H1 (cell line): ENCODE measurements at regions not wholly inside any gene's neighbourhood (a gene's known extent, or its start where the extent isn't known, plus 50 kb on each side); places are given as distances from the start of the nearest gene placed in this dataset.

Experiments
- BCL11A ChIP-seq, 2 experiments: IDR thresholded peaks; one replicate each; pipeline ENCODE4 v1.6.1; 2011; ENCODE audit warnings: low read depth in 2 of 2, low read length in 2 of 2, mild to moderate bottlenecking in 2 of 2
- HDAC6 ChIP-seq: IDR thresholded peaks from one replicate; pipeline ENCODE4 v1.7.1; 2012; ENCODE audit warnings: low read depth, mild to moderate bottlenecking, inconsistent platforms, low read length, moderate library complexity
- JUN ChIP-seq: IDR thresholded peaks from 2 replicates; pipeline ENCODE4 v1.6.1; 2011; ENCODE audit warnings: low read depth, mild to moderate bottlenecking, improper control_type of control experiment, low read length
- RBBP5 ChIP-seq: IDR thresholded peaks from 2 replicates; pipeline ENCODE4 v1.7.1; 2012; ENCODE audit warnings: low read depth, mild to moderate bottlenecking, inconsistent platforms, low read length, moderate library complexity, borderline replicate concordance
- SIX5 ChIP-seq: IDR thresholded peaks from 2 replicates; pipeline ENCODE4 v1.6.1; 2011; ENCODE audit warnings: mild to moderate bottlenecking, low read depth, low read length
- TAF1 ChIP-seq: IDR thresholded peaks from 2 replicates; pipeline ENCODE4 v1.6.1; 2011; ENCODE audit warnings: mild to moderate bottlenecking, low read depth, low read length
- TF ChIP-seq, protein P1 (sequence below): fragments of 300-600 bp; sonication (generic); IDR thresholded peaks from 2 replicates; pipeline ENCODE4 v1.7.1; 2012; ENCODE audit warnings: low read length, moderate library complexity, mild to moderate bottlenecking, inconsistent platforms; ENCODE audit not compliant: insufficient replicate concordance
- TF ChIP-seq, protein P2 (sequence below), 3 experiments: IDR thresholded peaks; 1 replicate in 2 of 3; 2 replicates in 1 of 3; pipeline versions ENCODE4 v1.5.1 to v1.6.1; 2011; ENCODE audit warnings: low read length in 3 of 3, mild to moderate bottlenecking in 3 of 3, inconsistent platforms in 2 of 3, low read depth in 1 of 3, moderate library complexity in 1 of 3; ENCODE audit not compliant: insufficient read depth in 1 of 3; ENCODE audit errors: control extremely low read depth in 1 of 3
- TF ChIP-seq, protein P3 (sequence below): IDR thresholded peaks from 2 replicates; pipeline ENCODE4 v1.6.1; 2011; ENCODE audit warnings: low read depth, mild to moderate bottlenecking, low read length; ENCODE audit not compliant: insufficient read depth

DNA sequence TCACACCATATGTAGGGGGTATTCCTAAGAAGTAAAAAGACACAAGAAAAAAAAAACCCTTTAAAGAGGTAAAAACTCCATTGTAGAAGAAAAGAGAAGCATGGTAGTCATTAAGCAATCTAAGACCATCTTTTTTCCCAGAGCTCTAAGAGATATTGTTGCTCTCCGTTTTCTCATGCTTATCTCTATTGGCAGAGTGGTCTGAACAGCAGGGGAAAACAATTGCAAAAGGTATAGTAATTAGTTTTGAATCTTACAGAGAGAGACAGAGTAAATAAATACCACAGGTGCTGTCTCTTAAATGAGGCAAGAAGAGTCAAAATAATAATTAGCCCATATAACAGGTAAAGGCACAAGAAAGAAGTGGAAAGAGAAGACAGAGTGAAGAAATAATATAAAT lies 821.4 kb upstream of the CA10 start (continued):
- TF ChIP-seq, protein P1, sequence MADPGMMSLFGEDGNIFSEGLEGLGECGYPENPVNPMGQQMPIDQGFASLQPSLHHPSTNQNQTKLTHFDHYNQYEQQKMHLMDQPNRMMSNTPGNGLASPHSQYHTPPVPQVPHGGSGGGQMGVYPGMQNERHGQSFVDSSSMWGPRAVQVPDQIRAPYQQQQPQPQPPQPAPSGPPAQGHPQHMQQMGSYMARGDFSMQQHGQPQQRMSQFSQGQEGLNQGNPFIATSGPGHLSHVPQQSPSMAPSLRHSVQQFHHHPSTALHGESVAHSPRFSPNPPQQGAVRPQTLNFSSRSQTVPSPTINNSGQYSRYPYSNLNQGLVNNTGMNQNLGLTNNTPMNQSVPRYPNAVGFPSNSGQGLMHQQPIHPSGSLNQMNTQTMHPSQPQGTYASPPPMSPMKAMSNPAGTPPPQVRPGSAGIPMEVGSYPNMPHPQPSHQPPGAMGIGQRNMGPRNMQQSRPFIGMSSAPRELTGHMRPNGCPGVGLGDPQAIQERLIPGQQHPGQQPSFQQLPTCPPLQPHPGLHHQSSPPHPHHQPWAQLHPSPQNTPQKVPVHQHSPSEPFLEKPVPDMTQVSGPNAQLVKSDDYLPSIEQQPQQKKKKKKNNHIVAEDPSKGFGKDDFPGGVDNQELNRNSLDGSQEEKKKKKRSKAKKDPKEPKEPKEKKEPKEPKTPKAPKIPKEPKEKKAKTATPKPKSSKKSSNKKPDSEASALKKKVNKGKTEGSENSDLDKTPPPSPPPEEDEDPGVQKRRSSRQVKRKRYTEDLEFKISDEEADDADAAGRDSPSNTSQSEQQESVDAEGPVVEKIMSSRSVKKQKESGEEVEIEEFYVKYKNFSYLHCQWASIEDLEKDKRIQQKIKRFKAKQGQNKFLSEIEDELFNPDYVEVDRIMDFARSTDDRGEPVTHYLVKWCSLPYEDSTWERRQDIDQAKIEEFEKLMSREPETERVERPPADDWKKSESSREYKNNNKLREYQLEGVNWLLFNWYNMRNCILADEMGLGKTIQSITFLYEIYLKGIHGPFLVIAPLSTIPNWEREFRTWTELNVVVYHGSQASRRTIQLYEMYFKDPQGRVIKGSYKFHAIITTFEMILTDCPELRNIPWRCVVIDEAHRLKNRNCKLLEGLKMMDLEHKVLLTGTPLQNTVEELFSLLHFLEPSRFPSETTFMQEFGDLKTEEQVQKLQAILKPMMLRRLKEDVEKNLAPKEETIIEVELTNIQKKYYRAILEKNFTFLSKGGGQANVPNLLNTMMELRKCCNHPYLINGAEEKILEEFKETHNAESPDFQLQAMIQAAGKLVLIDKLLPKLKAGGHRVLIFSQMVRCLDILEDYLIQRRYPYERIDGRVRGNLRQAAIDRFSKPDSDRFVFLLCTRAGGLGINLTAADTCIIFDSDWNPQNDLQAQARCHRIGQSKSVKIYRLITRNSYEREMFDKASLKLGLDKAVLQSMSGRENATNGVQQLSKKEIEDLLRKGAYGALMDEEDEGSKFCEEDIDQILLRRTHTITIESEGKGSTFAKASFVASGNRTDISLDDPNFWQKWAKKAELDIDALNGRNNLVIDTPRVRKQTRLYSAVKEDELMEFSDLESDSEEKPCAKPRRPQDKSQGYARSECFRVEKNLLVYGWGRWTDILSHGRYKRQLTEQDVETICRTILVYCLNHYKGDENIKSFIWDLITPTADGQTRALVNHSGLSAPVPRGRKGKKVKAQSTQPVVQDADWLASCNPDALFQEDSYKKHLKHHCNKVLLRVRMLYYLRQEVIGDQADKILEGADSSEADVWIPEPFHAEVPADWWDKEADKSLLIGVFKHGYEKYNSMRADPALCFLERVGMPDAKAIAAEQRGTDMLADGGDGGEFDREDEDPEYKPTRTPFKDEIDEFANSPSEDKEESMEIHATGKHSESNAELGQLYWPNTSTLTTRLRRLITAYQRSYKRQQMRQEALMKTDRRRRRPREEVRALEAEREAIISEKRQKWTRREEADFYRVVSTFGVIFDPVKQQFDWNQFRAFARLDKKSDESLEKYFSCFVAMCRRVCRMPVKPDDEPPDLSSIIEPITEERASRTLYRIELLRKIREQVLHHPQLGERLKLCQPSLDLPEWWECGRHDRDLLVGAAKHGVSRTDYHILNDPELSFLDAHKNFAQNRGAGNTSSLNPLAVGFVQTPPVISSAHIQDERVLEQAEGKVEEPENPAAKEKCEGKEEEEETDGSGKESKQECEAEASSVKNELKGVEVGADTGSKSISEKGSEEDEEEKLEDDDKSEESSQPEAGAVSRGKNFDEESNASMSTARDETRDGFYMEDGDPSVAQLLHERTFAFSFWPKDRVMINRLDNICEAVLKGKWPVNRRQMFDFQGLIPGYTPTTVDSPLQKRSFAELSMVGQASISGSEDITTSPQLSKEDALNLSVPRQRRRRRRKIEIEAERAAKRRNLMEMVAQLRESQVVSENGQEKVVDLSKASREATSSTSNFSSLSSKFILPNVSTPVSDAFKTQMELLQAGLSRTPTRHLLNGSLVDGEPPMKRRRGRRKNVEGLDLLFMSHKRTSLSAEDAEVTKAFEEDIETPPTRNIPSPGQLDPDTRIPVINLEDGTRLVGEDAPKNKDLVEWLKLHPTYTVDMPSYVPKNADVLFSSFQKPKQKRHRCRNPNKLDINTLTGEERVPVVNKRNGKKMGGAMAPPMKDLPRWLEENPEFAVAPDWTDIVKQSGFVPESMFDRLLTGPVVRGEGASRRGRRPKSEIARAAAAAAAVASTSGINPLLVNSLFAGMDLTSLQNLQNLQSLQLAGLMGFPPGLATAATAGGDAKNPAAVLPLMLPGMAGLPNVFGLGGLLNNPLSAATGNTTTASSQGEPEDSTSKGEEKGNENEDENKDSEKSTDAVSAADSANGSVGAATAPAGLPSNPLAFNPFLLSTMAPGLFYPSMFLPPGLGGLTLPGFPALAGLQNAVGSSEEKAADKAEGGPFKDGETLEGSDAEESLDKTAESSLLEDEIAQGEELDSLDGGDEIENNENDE, result no peak
- TF ChIP-seq, protein P2, sequence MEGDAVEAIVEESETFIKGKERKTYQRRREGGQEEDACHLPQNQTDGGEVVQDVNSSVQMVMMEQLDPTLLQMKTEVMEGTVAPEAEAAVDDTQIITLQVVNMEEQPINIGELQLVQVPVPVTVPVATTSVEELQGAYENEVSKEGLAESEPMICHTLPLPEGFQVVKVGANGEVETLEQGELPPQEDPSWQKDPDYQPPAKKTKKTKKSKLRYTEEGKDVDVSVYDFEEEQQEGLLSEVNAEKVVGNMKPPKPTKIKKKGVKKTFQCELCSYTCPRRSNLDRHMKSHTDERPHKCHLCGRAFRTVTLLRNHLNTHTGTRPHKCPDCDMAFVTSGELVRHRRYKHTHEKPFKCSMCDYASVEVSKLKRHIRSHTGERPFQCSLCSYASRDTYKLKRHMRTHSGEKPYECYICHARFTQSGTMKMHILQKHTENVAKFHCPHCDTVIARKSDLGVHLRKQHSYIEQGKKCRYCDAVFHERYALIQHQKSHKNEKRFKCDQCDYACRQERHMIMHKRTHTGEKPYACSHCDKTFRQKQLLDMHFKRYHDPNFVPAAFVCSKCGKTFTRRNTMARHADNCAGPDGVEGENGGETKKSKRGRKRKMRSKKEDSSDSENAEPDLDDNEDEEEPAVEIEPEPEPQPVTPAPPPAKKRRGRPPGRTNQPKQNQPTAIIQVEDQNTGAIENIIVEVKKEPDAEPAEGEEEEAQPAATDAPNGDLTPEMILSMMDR (IDR thresholded peaks at IDR 0.05; ENCODE audit: control extremely low read depth in 1 of 3, insufficient read depth in 1 of 3, low read depth in 1 of 3, low read length in 3 of 3), result no peak
- TF ChIP-seq BCL11A (IDR thresholded peaks at IDR 0.05; ENCODE audit: low read depth in 2 of 2, low read length in 2 of 2) (no peak), RBBP5 (no peak), TAF1 (no peak), JUN (no peak), SIX5 (no peak), HDAC6 (no peak)
- TF ChIP-seq, protein P3, sequence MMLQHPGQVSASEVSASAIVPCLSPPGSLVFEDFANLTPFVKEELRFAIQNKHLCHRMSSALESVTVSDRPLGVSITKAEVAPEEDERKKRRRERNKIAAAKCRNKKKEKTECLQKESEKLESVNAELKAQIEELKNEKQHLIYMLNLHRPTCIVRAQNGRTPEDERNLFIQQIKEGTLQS, result no peak
